Upper lobe of left lung (tissue), 4 donors: ENCODE measurements at regions not wholly inside any gene's neighbourhood (a gene's known extent, or its start where the extent isn't known, plus 50 kb on each side); places are given as distances from the start of the nearest gene placed in this dataset.

Experiments
- EP300 ChIP-seq, 4 donors: sonication (generic); formaldehyde crosslinking; IDR thresholded peaks; one replicate each; pipeline ENCODE4 v1.5.1; 2017; ENCODE audit warnings: antibody characterized with exemption in 4 of 4, control low read depth in 2 of 4
- POLR2A ChIP-seq, 4 donors: fragments of 450-650 bp; IDR thresholded peaks; one replicate each; pipeline ENCODE4 v1.5.1; 2016 to 2017; ENCODE audit warnings: antibody characterized with exemption in 4 of 4, mild to moderate bottlenecking in 2 of 4
- POLR2AphosphoS5 ChIP-seq, 2 donors: sonication (generic); formaldehyde crosslinking; IDR thresholded peaks; one replicate each; pipeline ENCODE4 v1.5.1; 2017; ENCODE audit warnings: antibody characterized with exemption in 2 of 2
- TF ChIP-seq, protein P1 (sequence below), 6 experiments: fragments of 450-650 bp in 4 of 6; fragments of 200-600 bp in 2 of 6; sonication (generic) in 2 of 6; IDR thresholded peaks; one replicate each; pipeline ENCODE4 v1.5.1; 2016 to 2019; ENCODE audit warnings: antibody characterized with exemption in 6 of 6

DNA sequence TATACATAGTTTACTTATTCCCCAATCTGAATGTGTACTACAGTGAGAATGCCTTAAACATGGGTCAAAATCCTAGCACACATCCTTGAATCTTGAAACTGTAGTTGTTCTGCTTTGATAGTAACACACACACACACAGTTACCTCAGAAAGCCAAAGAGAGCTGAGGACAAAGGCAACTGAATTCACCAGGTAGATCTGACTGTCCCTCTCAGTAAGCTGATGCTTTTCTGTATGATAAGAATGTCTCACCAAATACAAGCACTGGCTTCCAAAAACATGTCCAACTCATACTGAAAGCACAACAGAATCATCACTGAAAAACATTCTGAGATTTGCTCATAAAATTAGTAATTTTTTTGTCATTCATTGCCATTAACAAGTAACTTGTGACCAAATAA, 104.3 kb upstream of the DYNLRB2 start:
- TF ChIP-seq, protein P1, sequence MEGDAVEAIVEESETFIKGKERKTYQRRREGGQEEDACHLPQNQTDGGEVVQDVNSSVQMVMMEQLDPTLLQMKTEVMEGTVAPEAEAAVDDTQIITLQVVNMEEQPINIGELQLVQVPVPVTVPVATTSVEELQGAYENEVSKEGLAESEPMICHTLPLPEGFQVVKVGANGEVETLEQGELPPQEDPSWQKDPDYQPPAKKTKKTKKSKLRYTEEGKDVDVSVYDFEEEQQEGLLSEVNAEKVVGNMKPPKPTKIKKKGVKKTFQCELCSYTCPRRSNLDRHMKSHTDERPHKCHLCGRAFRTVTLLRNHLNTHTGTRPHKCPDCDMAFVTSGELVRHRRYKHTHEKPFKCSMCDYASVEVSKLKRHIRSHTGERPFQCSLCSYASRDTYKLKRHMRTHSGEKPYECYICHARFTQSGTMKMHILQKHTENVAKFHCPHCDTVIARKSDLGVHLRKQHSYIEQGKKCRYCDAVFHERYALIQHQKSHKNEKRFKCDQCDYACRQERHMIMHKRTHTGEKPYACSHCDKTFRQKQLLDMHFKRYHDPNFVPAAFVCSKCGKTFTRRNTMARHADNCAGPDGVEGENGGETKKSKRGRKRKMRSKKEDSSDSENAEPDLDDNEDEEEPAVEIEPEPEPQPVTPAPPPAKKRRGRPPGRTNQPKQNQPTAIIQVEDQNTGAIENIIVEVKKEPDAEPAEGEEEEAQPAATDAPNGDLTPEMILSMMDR (IDR thresholded peaks at IDR 0.05) = no peak
- TF ChIP-seq POLR2A (IDR thresholded peaks at IDR 0.05) (no peak), POLR2AphosphoS5 (IDR thresholded peaks at IDR 0.05) (no peak), EP300 (IDR thresholded peaks at IDR 0.05) (no peak)
